Gastroesophageal sphincter (tissue), 3 donors: ENCODE measurements at regions not wholly inside any gene's neighbourhood (a gene's known extent, or its start where the extent isn't known, plus 50 kb on each side); places are given as distances from the start of the nearest gene placed in this dataset.

Source experiments
- POLR2A ChIP-seq, 2 donors: fragments of 450-650 bp; IDR thresholded peaks; one replicate each; pipeline ENCODE4 v1.6.1; 2017; ENCODE audit warnings: antibody characterized with exemption in 2 of 2, mild to moderate bottlenecking in 2 of 2, moderate library complexity in 1 of 2
- TF ChIP-seq, protein P1 (sequence below), 4 experiments: fragments of 200-600 bp in 2 of 4; fragments of 450-650 bp in 2 of 4; sonication (generic) in 1 of 4; IDR thresholded peaks; one replicate each; pipeline ENCODE4 v1.5.1; 2017 to 2019; ENCODE audit warnings: antibody characterized with exemption in 4 of 4, mild to moderate bottlenecking in 2 of 4, moderate library complexity in 2 of 4

DNA sequence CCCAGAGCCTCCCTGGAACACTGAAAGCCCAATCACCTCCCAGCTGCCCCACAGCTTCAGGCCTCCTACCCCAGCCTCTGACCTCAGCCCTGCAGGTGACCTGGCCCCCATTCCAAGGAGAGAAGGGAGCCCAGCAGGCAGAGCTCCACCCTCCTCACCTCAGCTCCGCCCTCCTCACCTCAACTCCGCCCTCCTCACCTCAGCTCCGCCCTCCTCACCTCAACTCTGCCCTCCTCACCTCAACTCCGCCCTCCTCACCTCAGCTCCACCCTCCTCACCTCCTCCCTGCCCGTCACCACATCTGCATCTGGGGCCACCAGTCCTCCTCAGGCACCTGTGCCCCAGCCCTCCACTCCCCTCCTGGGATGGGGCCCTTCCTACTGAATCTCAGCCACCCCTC, 112.2 kb upstream of the SFSWAP start:
- TF ChIP-seq, protein P1, sequence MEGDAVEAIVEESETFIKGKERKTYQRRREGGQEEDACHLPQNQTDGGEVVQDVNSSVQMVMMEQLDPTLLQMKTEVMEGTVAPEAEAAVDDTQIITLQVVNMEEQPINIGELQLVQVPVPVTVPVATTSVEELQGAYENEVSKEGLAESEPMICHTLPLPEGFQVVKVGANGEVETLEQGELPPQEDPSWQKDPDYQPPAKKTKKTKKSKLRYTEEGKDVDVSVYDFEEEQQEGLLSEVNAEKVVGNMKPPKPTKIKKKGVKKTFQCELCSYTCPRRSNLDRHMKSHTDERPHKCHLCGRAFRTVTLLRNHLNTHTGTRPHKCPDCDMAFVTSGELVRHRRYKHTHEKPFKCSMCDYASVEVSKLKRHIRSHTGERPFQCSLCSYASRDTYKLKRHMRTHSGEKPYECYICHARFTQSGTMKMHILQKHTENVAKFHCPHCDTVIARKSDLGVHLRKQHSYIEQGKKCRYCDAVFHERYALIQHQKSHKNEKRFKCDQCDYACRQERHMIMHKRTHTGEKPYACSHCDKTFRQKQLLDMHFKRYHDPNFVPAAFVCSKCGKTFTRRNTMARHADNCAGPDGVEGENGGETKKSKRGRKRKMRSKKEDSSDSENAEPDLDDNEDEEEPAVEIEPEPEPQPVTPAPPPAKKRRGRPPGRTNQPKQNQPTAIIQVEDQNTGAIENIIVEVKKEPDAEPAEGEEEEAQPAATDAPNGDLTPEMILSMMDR (IDR thresholded peaks at IDR 0.05), result no peak
- no peak for TF ChIP-seq POLR2A (IDR thresholded peaks at IDR 0.05)
